GM18907 (cell line): ENCODE measurements at regions not wholly inside any gene's neighbourhood (a gene's known extent, or its start where the extent isn't known, plus 50 kb on each side); places are given as distances from the start of the nearest gene placed in this dataset.

Experiments used
- ATAC-seq: cut with Tn5 transposase; IDR thresholded peaks from one replicate; pipeline ENCODE4 v1.9.1; 2021; ENCODE audit warnings: mild to moderate bottlenecking, moderate library complexity; ENCODE audit not compliant: unreplicated experiment

GRCh38 chr15:70291305-70292075 lies 193.8 kb upstream of the TLE3 start:
- no peak for ATAC-seq

- no peak for ATAC-seq
Measured at GRCh38 chr15:70290708-70291107, 193.0 kb upstream of the TLE3 start.

GRCh38 chr15:70289191-70289955 lies 191.7 kb upstream of the TLE3 start:
- ATAC-seq: no peak

- ATAC-seq: no peak
Measured at GRCh38 chr15:70286113-70286806, 188.5 kb upstream of the TLE3 start.

- ATAC-seq: no peak
Measured at GRCh38 chr15:70284438-70285214, 186.9 kb upstream of the TLE3 start.

GRCh38 chr15:70283511-70283910 lies 185.8 kb upstream of the TLE3 start:
- ATAC-seq: no peak

GRCh38 chr15:70281811-70282307 lies 184.1 kb upstream of the TLE3 start:
- peak; percentile 63 for ATAC-seq

GRCh38 chr15:70281261-70281810 lies 183.6 kb upstream of the TLE3 start:
- ATAC-seq: no peak

- no peak for ATAC-seq
Measured at GRCh38 chr15:70280781-70281180, 183.1 kb upstream of the TLE3 start.

GRCh38 chr15:70279096-70279495 lies 181.4 kb upstream of the TLE3 start:
- ATAC-seq: no peak

GRCh38 chr15:70278644-70279043 lies 180.9 kb upstream of the TLE3 start:
- no peak for ATAC-seq

- ATAC-seq: no peak
Measured at GRCh38 chr15:70277556-70277955, 179.8 kb upstream of the TLE3 start.

GRCh38 chr15:70276401-70276800 lies 178.7 kb upstream of the TLE3 start:
- no peak for ATAC-seq

GRCh38 chr15:70275461-70276138 lies 177.9 kb upstream of the TLE3 start:
- ATAC-seq: no peak

- no peak for ATAC-seq
Measured at GRCh38 chr15:70274908-70275307, 177.2 kb upstream of the TLE3 start.

GRCh38 chr15:70274255-70274880 lies 176.7 kb upstream of the TLE3 start:
- ATAC-seq: no peak

- no peak for ATAC-seq
Measured at GRCh38 chr15:70273808-70274207, 176.1 kb upstream of the TLE3 start.

GRCh38 chr15:70272565-70273355 lies 175.0 kb upstream of the TLE3 start:
- ATAC-seq: no peak
